GM23338 (cell line): ENCODE measurements at regions not wholly inside any gene's neighbourhood (a gene's known extent, or its start where the extent isn't known, plus 50 kb on each side); places are given as distances from the start of the nearest gene placed in this dataset.

Experiments used
- ATAC-seq: fragments of 200-7000 bp; cut with Tn5 transposase; 3 replicates; pipeline ENCODE4 v1.9.1; 2020
- DNase-seq: peaks from one replicate; pipeline ENCODE4 v3.0.0-alpha.2; 2015; ENCODE audit warnings: low spot score
- H2AFZ ChIP-seq: fragments of 200-600 bp; sonication (generic); 2 replicates; pipeline ENCODE4 v1.8.0; 2016; ENCODE audit warnings: antibody characterized with exemption, mild to moderate bottlenecking, moderate library complexity
- H3F3A ChIP-seq: fragments of 200-600 bp; sonication (generic); replicated peaks from 2 replicates; pipeline ENCODE4 v1.8.0; 2017; ENCODE audit warnings: antibody characterized with exemption, mixed run types, low read depth
- H3K27ac ChIP-seq: fragments of 200-600 bp; sonication (generic); 2 replicates; pipeline ENCODE4 v1.6.1; 2016; ENCODE audit warnings: low read depth
- H3K27me3 ChIP-seq: fragments of 200-600 bp; sonication (generic); 2 replicates; pipeline ENCODE4 v1.8.0; 2016; ENCODE audit warnings: mild to moderate bottlenecking, mixed run types, moderate library complexity; ENCODE audit not compliant: insufficient read depth
- H3K36me3 ChIP-seq: fragments of 200-600 bp; sonication (generic); 2 replicates; pipeline ENCODE4 v1.8.0; 2016; ENCODE audit warnings: mild to moderate bottlenecking; ENCODE audit not compliant: insufficient read depth
- H3K4me1 ChIP-seq: fragments of 200-600 bp; sonication (generic); 2 replicates; pipeline ENCODE4 v1.8.0; 2016; ENCODE audit warnings: mild to moderate bottlenecking, moderate library complexity; ENCODE audit not compliant: insufficient read depth
- H3K4me2 ChIP-seq: fragments of 200-600 bp; sonication (generic); 2 replicates; pipeline ENCODE4 v1.7.1; 2017; ENCODE audit warnings: mixed run types
- H3K4me3 ChIP-seq: fragments of 200-600 bp; sonication (generic); 2 replicates; pipeline ENCODE4 v1.6.1; 2016; ENCODE audit warnings: mixed run types
- H3K79me2 ChIP-seq: fragments of 200-600 bp; sonication (generic); replicated peaks from 2 replicates; pipeline ENCODE4 v1.8.0; 2017; ENCODE audit warnings: mild to moderate bottlenecking; ENCODE audit not compliant: insufficient read depth
- H3K9me2 ChIP-seq: fragments of 200-600 bp; sonication (generic); 2 replicates; pipeline ENCODE4 v1.8.0; 2017; ENCODE audit not compliant: insufficient read depth
- H4K20me1 ChIP-seq: fragments of 200-600 bp; sonication (generic); replicated peaks from 2 replicates; pipeline ENCODE4 v1.8.0; 2017; ENCODE audit warnings: mild to moderate bottlenecking; ENCODE audit not compliant: insufficient read depth
- H3K27ac Mint-ChIP-seq: 2 replicates; pipeline ENCODE4 v1.8.0; 2020; ENCODE audit warnings: inconsistent platforms, mild to moderate bottlenecking, moderate library complexity, mixed read lengths
- H3K27me3 Mint-ChIP-seq: 3 replicates; pipeline ENCODE4 v1.8.0; 2022; ENCODE audit warnings: low read depth, mild to moderate bottlenecking, moderate library complexity, mixed read lengths, inconsistent platforms; ENCODE audit not compliant: insufficient read depth, poor library complexity
- H3K36me3 Mint-ChIP-seq: 3 replicates; pipeline ENCODE4 v1.8.0; 2021; ENCODE audit warnings: low read depth, mild to moderate bottlenecking, inconsistent platforms, moderate library complexity, mixed read lengths
- H3K4me1 Mint-ChIP-seq: 3 replicates; pipeline ENCODE4 v1.8.0; 2020; ENCODE audit warnings: mild to moderate bottlenecking, inconsistent platforms, mixed read lengths
- H3K4me3 Mint-ChIP-seq: 3 replicates; pipeline ENCODE4 v1.8.0; 2021; ENCODE audit warnings: moderate library complexity, mild to moderate bottlenecking, inconsistent platforms, mixed read lengths
- H3K9me3 Mint-ChIP-seq: 3 replicates; pipeline ENCODE4 v1.8.0; 2020; ENCODE audit warnings: moderate library complexity, mild to moderate bottlenecking, inconsistent platforms, mixed read lengths
- CTCF ChIP-seq, 2 experiments: fragments of 200-600 bp in 1 of 2; sonication (generic) in 1 of 2; conservative IDR thresholded peaks; 2 replicates each; pipeline versions ENCODE4 v1.5.1 to v1.6.1; 2016 to 2017; ENCODE audit warnings: antibody characterized with exemption in 2 of 2, low read depth in 2 of 2, mild to moderate bottlenecking in 2 of 2, moderate library complexity in 1 of 2
- ETS1 ChIP-seq: IDR thresholded peaks from 2 replicates; pipeline ENCODE4 v1.6.1; 2016; ENCODE audit warnings: antibody characterized with exemption
- EZH2 ChIP-seq: fragments of 200-600 bp; sonication (generic); IDR thresholded peaks from one replicate; pipeline ENCODE4 v1.8.0; 2017; ENCODE audit warnings: antibody characterized with exemption, mild to moderate bottlenecking, low read depth; ENCODE audit not compliant: unreplicated experiment
- EZH2phosphoT487 ChIP-seq: fragments of 200-600 bp; sonication (generic); IDR thresholded peaks from one replicate; pipeline ENCODE4 v1.8.1; 2018; ENCODE audit warnings: antibody characterized with exemption; ENCODE audit not compliant: unreplicated experiment
- JUNB ChIP-seq: IDR thresholded peaks from one replicate; pipeline ENCODE4 v1.6.1; 2016; ENCODE audit warnings: antibody characterized with exemption; ENCODE audit not compliant: unreplicated experiment
- POLR2AphosphoS5 ChIP-seq: IDR thresholded peaks from 2 replicates; pipeline ENCODE4 v1.6.1; 2016; ENCODE audit warnings: antibody characterized with exemption, low read depth
- REST ChIP-seq: IDR thresholded peaks from one replicate; pipeline ENCODE4 v1.6.1; 2018; ENCODE audit warnings: antibody characterized with exemption; ENCODE audit not compliant: unreplicated experiment
- STAT1 ChIP-seq: IDR thresholded peaks from one replicate; pipeline ENCODE4 v1.6.1; 2016; ENCODE audit warnings: antibody characterized with exemption; ENCODE audit not compliant: unreplicated experiment
- ZNF114 ChIP-seq: fragments of 250-450 bp; sonication (Bioruptor Pico); IDR thresholded peaks from 2 replicates; pipeline ENCODE4 v1.5.0; 2020; ENCODE audit warnings: mild to moderate bottlenecking, moderate library complexity
- ZNF331 ChIP-seq: fragments of 250-450 bp; sonication (Bioruptor Pico); IDR thresholded peaks from 2 replicates; pipeline ENCODE4 v1.5.0; 2020; ENCODE audit warnings: low read depth, mild to moderate bottlenecking, moderate library complexity
- ZNF462 ChIP-seq: fragments of 250-450 bp; sonication (Bioruptor Pico); IDR thresholded peaks from 2 replicates; pipeline ENCODE4 v1.5.0; 2020; ENCODE audit warnings: mild to moderate bottlenecking, moderate library complexity

GRCh38 chr9:7347556-7347955, 452.0 kb downstream of the DMAC1 start (continued):
- TF ChIP-seq ZNF462 (CRISPR knock-in tag), result no peak
- no peak for TF ChIP-seq EZH2
- no peak for TF ChIP-seq POLR2AphosphoS5
- no peak for TF ChIP-seq EZH2phosphoT487
- TF ChIP-seq ZNF331, result no peak

GRCh38 chr9:7346144-7346543, 453.4 kb downstream of the DMAC1 start:
- TF ChIP-seq ETS1 (no peak), ZNF114 (CRISPR knock-in tag) (no peak), POLR2AphosphoS5 (no peak), ZNF331 (no peak), STAT1 (no peak), JUNB (no peak), REST (no peak), EZH2phosphoT487 (no peak), CTCF (conservative IDR thresholded peaks at IDR 0.05; ENCODE audit: low read depth in 2 of 2) (no peak), EZH2 (no peak)
- Histone ChIP-seq H3K4me2 (no peak overlapping the region), H3K27me3 (no peaks in the 10 kb centered on the region), H3K36me3 (no peaks in the 10 kb centered on the region), H4K20me1 (no peaks in the 10 kb centered on the region), H3K4me1 (no peaks in the 10 kb centered on the region; the same call in 1 of the 2 replicates), H3K27ac (no peak overlapping the region), H3K9me2 (no peaks in the 10 kb centered on the region), H2AFZ (no peak overlapping the region), H3K4me3 (no peak overlapping the region), H3F3A (no peaks in the 10 kb centered on the region), H3K79me2 (no peaks in the 10 kb centered on the region)
- DNase-seq (no peak), ATAC-seq (no peak)
- Mint-ChIP-seq H3K9me3 (peaks cover 3% of the 10 kb centered on the region; the same call in 1 of the 3 replicates), H3K36me3 (no peaks in the 10 kb centered on the region), H3K27ac (no peak overlapping the region), H3K27me3 (no peaks in the 10 kb centered on the region), H3K4me1 (no peaks in the 10 kb centered on the region), H3K4me3 (no peak overlapping the region)
